ENCODE measurements at regions not wholly inside any gene's neighbourhood (a gene's known extent, or its start where the extent isn't known, plus 50 kb on each side); places are given as distances from the start of the nearest gene placed in this dataset.

DNA sequence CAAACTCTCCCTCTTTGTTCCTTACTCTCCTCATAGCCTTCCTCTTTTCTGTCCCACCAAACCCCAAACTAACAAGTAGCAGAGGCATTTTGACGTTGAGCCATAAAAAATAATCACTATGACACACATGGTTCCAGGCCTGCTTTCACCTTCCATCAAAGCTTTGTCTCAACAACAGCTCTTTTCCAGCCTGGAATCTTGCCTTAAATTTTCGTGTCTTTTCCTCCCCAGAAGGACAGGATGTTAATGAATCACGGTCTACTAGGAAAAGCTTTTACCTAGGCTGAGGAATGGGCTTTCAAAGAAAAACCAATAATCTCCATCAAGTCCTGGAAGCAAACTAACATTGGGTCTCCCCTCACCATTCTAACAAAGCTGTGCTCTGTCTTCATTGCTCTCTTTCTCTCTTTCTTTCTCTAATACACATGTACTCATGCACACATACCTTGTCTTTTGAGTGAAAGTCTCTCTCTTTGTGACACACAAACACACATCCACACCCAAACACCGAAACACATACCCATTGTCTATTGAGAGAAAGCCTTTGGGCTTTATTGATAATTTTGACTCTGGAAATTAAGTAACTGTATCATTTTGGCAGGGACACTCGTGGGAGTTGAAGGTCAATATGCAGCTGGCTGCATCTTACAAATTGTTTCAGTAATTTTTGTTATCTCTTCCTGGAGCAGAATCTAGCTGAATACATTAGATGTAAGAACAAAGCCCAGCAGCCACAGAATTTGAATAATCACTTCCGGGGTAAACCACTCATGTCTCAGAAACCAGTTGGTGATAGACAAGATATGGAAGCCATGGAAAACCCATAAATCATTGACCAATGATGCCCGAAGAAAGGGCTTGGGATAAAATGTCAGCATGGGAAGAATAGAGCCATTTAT lies 107.4 kb upstream of the SLC4A7 start:
- no peak for DNase-seq (ENCODE audit: low read depth)

GRCh38 chr3:27590437-27591298 lies 106.5 kb upstream of the SLC4A7 start:
- DNase-seq (ENCODE audit: low read depth), result peak; percentile 76

GRCh38 chr3:27589795-27590194 lies 105.6 kb upstream of the SLC4A7 start:
- peak; percentile 83 for DNase-seq (ENCODE audit: low read depth)

DNA sequence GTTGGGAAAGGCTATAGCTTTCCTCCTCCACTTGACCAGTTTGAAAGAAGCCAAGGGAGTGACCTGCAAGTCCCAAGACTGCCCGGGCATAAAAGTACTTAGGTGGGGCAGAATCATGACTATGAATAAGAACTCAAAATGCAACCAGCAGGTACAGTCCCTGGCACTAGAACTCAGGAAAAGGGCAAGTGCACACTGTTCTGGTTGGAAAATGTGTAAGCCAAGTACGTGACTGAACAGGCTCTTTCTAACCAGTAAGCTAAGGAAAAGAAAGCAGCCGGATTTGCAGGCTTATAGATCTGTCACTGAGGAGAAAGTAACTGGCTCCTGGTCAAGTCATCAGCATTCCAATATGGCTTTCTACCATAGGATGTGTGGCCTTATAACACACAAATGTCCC lies 101.2 kb upstream of the SLC4A7 start:
- no peak for DNase-seq (ENCODE audit: low read depth)

GRCh38 chr3:27584874-27585273 lies 100.7 kb upstream of the SLC4A7 start:
- no peak for DNase-seq (ENCODE audit: low read depth)

DNA sequence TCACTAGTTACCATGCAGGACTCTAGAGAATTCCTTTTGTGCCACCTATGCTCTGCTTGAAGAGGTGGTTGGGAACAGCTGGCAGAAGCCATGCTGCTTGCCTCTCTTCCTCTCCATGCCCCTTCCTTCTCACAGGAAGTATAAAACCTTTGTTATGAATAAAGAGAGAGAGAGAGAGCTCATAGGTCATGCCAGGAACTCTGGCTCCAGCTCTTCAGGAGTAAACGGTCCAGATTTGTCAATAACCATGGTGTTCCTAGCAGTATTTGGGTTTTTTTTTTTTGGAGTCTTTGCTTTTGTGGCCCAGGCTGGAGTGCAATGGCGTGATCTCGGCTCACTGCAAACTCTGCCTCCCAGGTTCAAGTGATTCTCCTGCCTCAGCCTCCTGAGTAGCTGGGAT lies 97.7 kb upstream of the SLC4A7 start:
- DNase-seq (ENCODE audit: low read depth), result no peak

DNA sequence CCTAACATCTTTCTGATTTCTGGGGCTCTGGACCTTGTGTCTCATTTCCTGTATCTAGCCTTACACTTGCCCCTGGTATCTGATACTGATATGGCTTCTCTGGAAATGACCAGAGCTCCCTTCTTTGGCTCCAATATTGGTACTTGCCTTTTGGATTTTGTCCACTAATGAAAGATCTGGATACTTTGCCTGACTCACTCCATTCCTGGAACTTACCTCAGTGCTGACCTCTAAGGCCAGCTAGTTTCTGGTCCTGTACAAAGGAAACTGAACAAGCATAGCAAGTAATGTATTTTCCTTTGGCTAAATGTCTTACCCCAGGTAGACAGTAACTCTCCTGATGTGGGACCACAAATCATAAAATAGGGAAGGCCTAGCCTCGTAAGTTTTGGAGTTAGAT lies 93.8 kb upstream of the SLC4A7 start:
- no peak for DNase-seq (ENCODE audit: low read depth)

GRCh38 chr3:27577504-27577903 lies 93.3 kb upstream of the SLC4A7 start:
- DNase-seq (ENCODE audit: low read depth), result no peak

DNA sequence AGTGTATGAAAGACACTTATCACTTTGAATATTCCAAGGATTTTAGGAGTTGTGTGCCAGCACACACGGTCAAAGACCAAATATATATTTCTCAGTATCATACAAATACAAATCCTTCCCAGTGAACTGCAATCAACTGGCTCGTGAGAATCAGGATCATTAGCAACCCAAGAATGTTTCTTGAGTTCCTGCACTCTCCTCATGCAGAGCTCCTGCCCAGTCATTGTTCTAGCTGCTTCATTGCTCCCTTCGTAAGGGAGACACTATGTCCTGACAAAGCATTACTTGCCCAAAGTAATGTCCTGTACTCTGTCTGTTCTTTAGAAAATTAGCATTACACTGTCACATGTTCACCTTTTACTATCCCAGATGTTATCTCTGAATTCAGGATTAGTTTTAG lies 92.0 kb upstream of the SLC4A7 start:
- no peak for DNase-seq (ENCODE audit: low read depth)

DNA sequence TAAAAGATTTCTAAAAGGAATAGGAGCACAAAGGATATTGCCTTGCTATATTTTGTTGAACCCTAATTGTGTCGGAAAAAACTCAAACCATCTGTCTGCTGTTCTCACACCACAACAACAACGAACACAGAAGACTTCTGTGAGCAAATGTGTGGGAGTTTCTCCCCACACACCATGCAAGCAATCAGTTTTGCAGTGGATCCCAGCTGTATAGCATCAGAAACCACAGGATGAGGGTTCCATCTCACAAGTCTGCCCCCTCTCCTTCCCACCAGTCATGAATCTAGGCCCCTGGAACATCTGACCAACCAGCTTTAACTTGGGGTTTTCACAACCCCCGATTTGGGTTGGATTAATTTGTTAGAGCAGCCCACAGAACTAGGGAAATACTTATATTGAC lies 91.3 kb upstream of the SLC4A7 start:
- peak; percentile 74 for DNase-seq (ENCODE audit: low read depth)

GRCh38 chr3:27574438-27574795 lies 90.2 kb upstream of the SLC4A7 start:
- DNase-seq (ENCODE audit: low read depth), result no peak

- peak; percentile 13 for DNase-seq (ENCODE audit: low read depth)
Measured at GRCh38 chr3:27573780-27574437, 89.7 kb upstream of the SLC4A7 start.

DNA sequence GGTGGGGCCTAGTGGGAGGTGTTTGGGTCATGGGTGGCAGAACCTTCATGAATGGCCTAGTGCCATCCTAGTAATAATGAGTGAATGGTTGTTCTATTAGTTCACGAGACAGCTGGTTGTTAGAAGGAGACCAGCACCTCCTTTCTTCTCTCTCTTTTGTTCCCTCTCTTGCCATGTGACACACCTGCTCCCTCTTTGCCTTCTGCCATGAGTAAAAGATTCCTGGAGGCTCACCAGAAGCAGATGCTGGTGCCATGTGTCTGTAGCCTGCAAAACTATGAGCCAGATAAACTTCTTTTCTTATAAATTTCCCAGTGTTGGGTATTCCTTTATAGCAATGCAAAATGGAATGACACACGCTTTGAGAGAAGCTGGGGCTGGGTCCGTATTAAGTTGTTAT lies 89.0 kb upstream of the SLC4A7 start:
- DNase-seq (ENCODE audit: low read depth), result no peak

GRCh38 chr3:27571345-27571744 lies 87.2 kb upstream of the SLC4A7 start:
- no peak for DNase-seq (ENCODE audit: low read depth)

GRCh38 chr3:27570421-27571106 lies 86.4 kb upstream of the SLC4A7 start:
- no peak for DNase-seq (ENCODE audit: low read depth)

DNA sequence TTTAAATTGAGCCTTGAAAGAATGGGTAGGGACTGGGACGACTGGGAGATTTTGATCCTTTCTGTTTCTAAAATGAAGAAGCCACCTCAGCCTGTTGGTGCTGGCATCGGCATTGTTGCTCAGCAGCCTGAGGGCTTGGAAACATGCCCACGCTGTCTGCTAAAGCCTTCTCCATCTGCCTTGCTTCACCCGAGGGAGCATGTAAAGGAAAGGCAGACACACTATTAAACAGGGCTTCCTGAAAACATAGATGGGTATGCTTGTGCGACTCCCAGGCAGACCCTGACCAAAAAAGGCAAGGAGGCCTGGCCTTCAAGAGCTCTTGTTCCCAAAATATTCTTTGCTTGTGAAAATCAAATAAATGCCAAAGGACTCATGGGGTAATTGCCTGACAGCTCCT lies 84.2 kb upstream of the SLC4A7 start:
- DNase-seq (ENCODE audit: low read depth), result peak; percentile 14

DNA sequence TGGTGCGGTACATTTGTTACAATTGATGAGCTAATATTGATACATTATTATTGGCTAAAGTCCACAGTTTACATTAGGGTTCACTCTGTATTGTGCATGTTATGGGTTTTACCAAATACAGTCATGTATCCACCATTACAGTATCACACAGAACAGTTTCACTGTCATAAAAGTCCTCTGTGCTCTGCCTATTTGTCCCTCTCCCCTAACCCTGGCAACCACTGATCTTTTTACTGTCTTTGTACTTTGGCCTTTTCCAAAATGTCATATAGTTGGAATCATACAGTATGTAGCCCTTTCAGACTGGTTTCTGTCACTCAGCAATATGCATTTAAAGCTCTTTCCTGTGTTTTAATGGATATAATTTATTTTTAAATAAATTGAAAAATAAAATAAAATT lies 83.1 kb upstream of the SLC4A7 start:
- DNase-seq (ENCODE audit: low read depth), result no peak

GRCh38 chr3:27565201-27565852 lies 81.1 kb upstream of the SLC4A7 start:
- DNase-seq (ENCODE audit: low read depth), result no peak

- no peak for DNase-seq (ENCODE audit: low read depth)
Measured at GRCh38 chr3:27561576-27561975, 77.4 kb upstream of the SLC4A7 start.

DNA sequence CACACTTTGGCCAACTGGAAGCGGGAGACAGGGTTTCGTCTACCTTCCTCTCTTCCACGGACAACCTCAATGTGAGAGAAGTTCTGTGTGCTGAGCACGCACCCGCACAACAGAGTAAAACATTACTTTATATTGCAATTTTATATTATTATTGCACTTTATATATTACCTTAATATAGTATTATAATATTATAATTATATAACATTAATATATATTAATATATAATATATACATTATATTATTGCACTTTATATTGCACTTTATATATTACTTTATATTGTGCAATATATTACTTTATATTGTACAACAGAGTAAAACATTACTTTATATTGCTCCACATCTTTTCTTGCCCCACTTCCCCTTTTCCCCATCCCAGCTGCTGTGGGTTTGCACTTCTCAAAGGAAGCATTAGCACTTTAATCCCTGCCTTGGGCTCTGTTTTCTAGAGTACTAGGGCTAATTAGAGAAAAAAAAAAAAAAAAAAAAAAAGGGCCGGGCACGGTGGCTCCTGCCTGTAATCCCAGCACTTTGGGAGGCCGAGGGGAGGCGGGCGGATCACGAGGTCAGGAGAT lies 76.4 kb upstream of the SLC4A7 start:
- DNase-seq (ENCODE audit: low read depth), result no peak

GRCh38 chr3:27559835-27560234 lies 75.7 kb upstream of the SLC4A7 start:
- peak; percentile 38 for DNase-seq (ENCODE audit: low read depth)

Measured in amniotic epithelial cell (primary cell).